ENCODE measurements at regions not wholly inside any gene's neighbourhood (a gene's known extent, or its start where the extent isn't known, plus 50 kb on each side); places are given as distances from the start of the nearest gene placed in this dataset.

DNA sequence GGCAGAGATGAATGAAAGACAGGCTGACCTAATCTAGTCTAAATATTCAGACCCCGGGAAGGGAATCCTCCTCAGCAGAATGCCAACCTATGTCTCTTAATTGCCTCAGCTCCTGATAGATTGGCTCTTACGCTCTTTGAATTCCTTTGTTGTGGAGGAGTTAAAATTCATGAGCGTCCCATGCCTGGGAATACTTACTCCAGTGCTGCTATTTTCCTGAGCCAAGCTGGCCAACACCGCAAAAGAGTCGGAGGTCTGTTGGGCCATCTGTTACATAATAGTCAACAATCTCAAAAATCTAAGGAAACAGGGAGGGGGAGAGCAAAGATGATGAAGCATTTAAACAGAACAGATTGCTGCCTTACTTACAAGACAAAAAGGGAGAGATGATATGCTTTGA lies 182.8 kb downstream of the ASCL1 start:
- TF ChIP-seq, protein P1, sequence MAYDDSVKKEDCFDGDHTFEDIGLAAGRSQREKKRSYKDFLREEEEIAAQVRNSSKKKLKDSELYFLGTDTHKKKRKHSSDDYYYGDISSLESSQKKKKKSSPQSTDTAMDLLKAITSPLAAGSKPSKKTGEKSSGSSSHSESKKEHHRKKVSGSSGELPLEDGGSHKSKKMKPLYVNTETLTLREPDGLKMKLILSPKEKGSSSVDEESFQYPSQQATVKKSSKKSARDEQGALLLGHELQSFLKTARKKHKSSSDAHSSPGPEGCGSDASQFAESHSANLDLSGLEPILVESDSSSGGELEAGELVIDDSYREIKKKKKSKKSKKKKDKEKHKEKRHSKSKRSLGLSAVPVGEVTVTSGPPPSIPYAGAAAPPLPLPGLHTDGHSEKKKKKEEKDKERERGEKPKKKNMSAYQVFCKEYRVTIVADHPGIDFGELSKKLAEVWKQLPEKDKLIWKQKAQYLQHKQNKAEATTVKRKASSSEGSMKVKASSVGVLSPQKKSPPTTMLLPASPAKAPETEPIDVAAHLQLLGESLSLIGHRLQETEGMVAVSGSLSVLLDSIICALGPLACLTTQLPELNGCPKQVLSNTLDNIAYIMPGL (CRISPR knock-in tag; IDR thresholded peaks at IDR 0.05; ENCODE audit: borderline replicate concordance in 1 of 2, low read depth in 1 of 2): no peak
- TF ChIP-seq MXI1 (IDR thresholded peaks at IDR 0.05; ENCODE audit: borderline replicate concordance, low read depth, low read length): no peak
- no peak for TF ChIP-seq ZNF143 (CRISPR knock-in tag; IDR thresholded peaks at IDR 0.05)
